CD4-positive, alpha-beta T cell (primary cell): ENCODE measurements at regions not wholly inside any gene's neighbourhood (a gene's known extent, or its start where the extent isn't known, plus 50 kb on each side); places are given as distances from the start of the nearest gene placed in this dataset.

Source experiments
- ATAC-seq: fragments of 200-7000 bp; cut with Tn5 transposase; one replicate; pipeline ENCODE4 v1.10.0; 2022; ENCODE audit warnings: mild to moderate bottlenecking; ENCODE audit not compliant: poor library complexity
- CTCF ChIA-PET: fragments of 350-600 bp; sonication (Branson Sonifier 250); formaldehyde crosslinking; loops from one replicate; lab custom pipeline; 2021; ENCODE audit warnings: antibody characterized with exemption, inconsistent platforms; lab: Charles Lee
- POLR2A ChIA-PET: fragments of 350-600 bp; sonication (Branson Sonifier 250); formaldehyde crosslinking; loops from one replicate; lab custom pipeline; 2021; ENCODE audit warnings: antibody characterized with exemption, inconsistent platforms; lab: Charles Lee
- DNase-seq, 14 experiments: peaks; one replicate each; pipeline ENCODE4 v3.0.0-alpha.2; 2013 to 2020; ENCODE audit warnings: mixed read lengths in 2 of 14
- H3K27ac ChIP-seq, 2 donors: one replicate each; pipeline versions ENCODE4 v1.5.1 to v1.7.0; 2013; ENCODE audit warnings: low read length in 2 of 2, low read depth in 1 of 2, mild to moderate bottlenecking in 1 of 2
- H3K27me3 ChIP-seq, 2 experiments: 1 replicate in 1 of 2; 2 replicates in 1 of 2; pipeline versions ENCODE4 v1.6.1 to v1.7.0; 2013; ENCODE audit warnings: low read length in 2 of 2, control low read depth in 1 of 2, mild to moderate bottlenecking in 1 of 2, moderate library complexity in 1 of 2; ENCODE audit not compliant: insufficient read depth in 2 of 2, control insufficient read depth in 1 of 2
- H3K36me3 ChIP-seq: one replicate; pipeline ENCODE4 v1.6.1; 2013; ENCODE audit warnings: low read length, control low read depth; ENCODE audit not compliant: insufficient read depth
- H3K4me1 ChIP-seq: one replicate; pipeline ENCODE4 v1.6.1; 2013; ENCODE audit warnings: low read length, control low read depth; ENCODE audit not compliant: insufficient read depth
- H3K4me3 ChIP-seq: one replicate; pipeline ENCODE4 v1.5.1; 2013; ENCODE audit warnings: mild to moderate bottlenecking, low read length, moderate library complexity
- H3K9me3 ChIP-seq, 2 experiments: 1 replicate in 1 of 2; 2 replicates in 1 of 2; pipeline versions ENCODE4 v1.6.1 to v1.7.0; 2013; ENCODE audit warnings: low read length in 2 of 2, mild to moderate bottlenecking in 2 of 2, control low read depth in 1 of 2, moderate library complexity in 1 of 2; ENCODE audit not compliant: control insufficient read depth in 1 of 2, insufficient read depth in 1 of 2
- H3K27ac Mint-ChIP-seq: one replicate; pipeline ENCODE4 v1.8.0; 2020; ENCODE audit warnings: mixed read lengths
- H3K27me3 Mint-ChIP-seq: one replicate; pipeline ENCODE4 v1.8.0; 2021; ENCODE audit warnings: mixed read lengths
- H3K36me3 Mint-ChIP-seq: one replicate; pipeline ENCODE4 v1.8.0; 2021; ENCODE audit warnings: low read depth, mixed read lengths
- H3K4me1 Mint-ChIP-seq: one replicate; pipeline ENCODE4 v1.8.0; 2021; ENCODE audit warnings: low read depth, mixed read lengths
- H3K4me3 Mint-ChIP-seq: one replicate; pipeline ENCODE4 v1.8.0; 2020; ENCODE audit warnings: mild to moderate bottlenecking, mixed read lengths
- H3K9me3 Mint-ChIP-seq: one replicate; pipeline ENCODE4 v1.8.0; 2020; ENCODE audit warnings: mixed read lengths
- CTCF ChIP-seq: fragments of 200-600 bp; IDR thresholded peaks from one replicate; pipeline ENCODE4 v1.8.0; 2022; ENCODE audit warnings: antibody characterized with exemption, mild to moderate bottlenecking
- intact Hi-C, 2 experiments: fragments of 100-400 bp; cut with DNase I in 1 of 2; cut with micrococcal nuclease in 1 of 2; formaldehyde crosslinking; loops; one replicate each; pipeline versions ENCODE4 v1.15.1 to v1.9.0; 2023 to 2025; cut with DNase I, micrococcal nuclease

- Histone ChIP-seq H3K9me3 (peaks cover 0 to 3% of the 10 kb centered on the region in 2 experiments), H3K36me3 (no peaks in the 10 kb centered on the region), H3K27me3 (no peaks in the 10 kb centered on the region), H3K4me3 (no peak overlapping the region), H3K27ac (no peak overlapping the region), H3K4me1 (no peaks in the 10 kb centered on the region)
- Mint-ChIP-seq H3K4me1 (no peaks in the 10 kb centered on the region), H3K9me3 (no peaks in the 10 kb centered on the region), H3K4me3 (no peak overlapping the region), H3K36me3 (no peaks in the 10 kb centered on the region), H3K27me3 (peaks cover 14% of the 10 kb centered on the region), H3K27ac (no peak overlapping the region)
- DNase-seq (no peak), ATAC-seq (no peak)
- TF ChIP-seq CTCF, result no peak
- POLR2A ChIA-PET, result no interaction called here
- CTCF ChIA-PET, result no interaction called here
- intact Hi-C loops, result no loop called here
Measured at GRCh38 chr13:102980331-102980982, 85.8 kb downstream of the SLC10A2 start.

- no peaks in the 10 kb centered on the region for H3K36me3 ChIP-seq
- H3K9me3 ChIP-seq, result no peaks in the 10 kb centered on the region
- H3K27ac ChIP-seq, result no peak overlapping the region
- no peaks in the 10 kb centered on the region for H3K9me3 Mint-ChIP-seq
- no peaks in the 10 kb centered on the region for H3K4me1 ChIP-seq
- no peak overlapping the region for H3K4me3 Mint-ChIP-seq
- peaks cover 14% of the 10 kb centered on the region for H3K27me3 Mint-ChIP-seq
- CTCF ChIA-PET, result no interaction called here
- no peak for TF ChIP-seq CTCF
- POLR2A ChIA-PET, result no interaction called here
- H3K4me3 ChIP-seq, result no peak overlapping the region
- H3K36me3 Mint-ChIP-seq, result no peaks in the 10 kb centered on the region
- no peak for DNase-seq
- no peaks in the 10 kb centered on the region for H3K27me3 ChIP-seq
- intact Hi-C loops, result no loop called here
- no peak overlapping the region for H3K27ac Mint-ChIP-seq
- no peaks in the 10 kb centered on the region for H3K4me1 Mint-ChIP-seq
- ATAC-seq, result no peak
Measured at GRCh38 chr13:102978168-102978567, 88.0 kb downstream of the SLC10A2 start.

- H3K4me1 Mint-ChIP-seq, result no peaks in the 10 kb centered on the region
- no peak overlapping the region for H3K27ac Mint-ChIP-seq
- ChIA-PET POLR2A (no interaction called here), CTCF (no interaction called here)
- no peak for TF ChIP-seq CTCF
- Histone ChIP-seq H3K27me3 (no peaks in the 10 kb centered on the region), H3K27ac (no peak overlapping the region), H3K4me3 (no peak overlapping the region), H3K4me1 (no peaks in the 10 kb centered on the region), H3K9me3 (no peaks in the 10 kb centered on the region), H3K36me3 (no peaks in the 10 kb centered on the region)
- no peak for DNase-seq
- intact Hi-C loops, result no loop called here
- no peak for ATAC-seq
- H3K36me3 Mint-ChIP-seq, result no peaks in the 10 kb centered on the region
- H3K9me3 Mint-ChIP-seq, result no peaks in the 10 kb centered on the region
- no peak overlapping the region for H3K4me3 Mint-ChIP-seq
- peaks cover 11% of the 10 kb centered on the region for H3K27me3 Mint-ChIP-seq
Measured at GRCh38 chr13:102977471-102977870, 88.7 kb downstream of the SLC10A2 start.
